GM18951 (cell line): ENCODE measurements at regions not wholly inside any gene's neighbourhood (a gene's known extent, or its start where the extent isn't known, plus 50 kb on each side); places are given as distances from the start of the nearest gene placed in this dataset.

Source experiments
- POLR2A ChIP-seq: IDR thresholded peaks from 4 replicates; pipeline ENCODE4 v1.6.1; 2011; ENCODE audit warnings: mild to moderate bottlenecking; ENCODE audit not compliant: insufficient read length, insufficient read depth; ENCODE audit errors: extremely low read depth
- in situ Hi-C: fragments of 300-500 bp; cut with MboI; formaldehyde crosslinking; loops from one replicate; pipeline ENCODE4 v1.12.0; 2022; ENCODE audit warnings: low sequenced_read_pairs, mixed read lengths, inconsistent platforms; ENCODE audit not compliant: unreplicated experiment

DNA sequence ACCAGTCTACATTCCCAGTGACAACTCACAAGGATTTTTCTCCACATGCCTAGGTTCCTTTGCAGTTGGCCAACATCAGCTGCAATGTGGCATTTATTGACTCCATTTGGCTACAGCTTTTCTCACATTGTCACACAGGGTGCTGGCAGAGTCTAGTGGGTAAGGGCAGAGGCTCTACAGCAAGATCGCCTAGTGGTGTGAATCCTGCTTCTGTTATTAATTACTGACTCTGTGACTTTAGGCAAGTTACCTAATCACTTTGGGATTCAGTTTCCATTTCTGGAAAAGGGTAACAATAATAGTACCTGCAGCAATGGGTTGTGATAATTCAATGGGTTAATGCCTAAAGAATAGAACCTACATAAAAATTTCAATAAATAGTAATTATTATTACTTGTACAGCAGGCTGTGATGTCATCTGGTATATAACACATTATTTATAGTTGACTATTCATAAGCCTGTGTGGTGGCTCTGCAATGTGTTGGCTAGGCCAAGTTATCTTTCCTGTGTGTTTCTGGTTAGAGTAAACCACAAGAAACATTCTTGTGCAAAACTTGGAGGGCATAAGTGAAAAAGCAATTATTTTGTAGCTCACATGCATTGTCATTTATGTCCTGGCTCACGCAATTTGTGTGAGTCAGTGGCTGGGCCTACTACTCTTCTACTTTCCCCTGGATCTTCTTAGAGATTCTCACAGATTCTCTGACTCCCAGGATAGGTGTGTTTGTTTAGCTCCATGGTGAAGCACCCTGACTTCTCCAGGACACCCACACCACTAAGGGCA, 59.5 kb downstream of the PTGS2 start:
- no peak for TF ChIP-seq POLR2A
- in situ Hi-C loops = no loop called here

DNA sequence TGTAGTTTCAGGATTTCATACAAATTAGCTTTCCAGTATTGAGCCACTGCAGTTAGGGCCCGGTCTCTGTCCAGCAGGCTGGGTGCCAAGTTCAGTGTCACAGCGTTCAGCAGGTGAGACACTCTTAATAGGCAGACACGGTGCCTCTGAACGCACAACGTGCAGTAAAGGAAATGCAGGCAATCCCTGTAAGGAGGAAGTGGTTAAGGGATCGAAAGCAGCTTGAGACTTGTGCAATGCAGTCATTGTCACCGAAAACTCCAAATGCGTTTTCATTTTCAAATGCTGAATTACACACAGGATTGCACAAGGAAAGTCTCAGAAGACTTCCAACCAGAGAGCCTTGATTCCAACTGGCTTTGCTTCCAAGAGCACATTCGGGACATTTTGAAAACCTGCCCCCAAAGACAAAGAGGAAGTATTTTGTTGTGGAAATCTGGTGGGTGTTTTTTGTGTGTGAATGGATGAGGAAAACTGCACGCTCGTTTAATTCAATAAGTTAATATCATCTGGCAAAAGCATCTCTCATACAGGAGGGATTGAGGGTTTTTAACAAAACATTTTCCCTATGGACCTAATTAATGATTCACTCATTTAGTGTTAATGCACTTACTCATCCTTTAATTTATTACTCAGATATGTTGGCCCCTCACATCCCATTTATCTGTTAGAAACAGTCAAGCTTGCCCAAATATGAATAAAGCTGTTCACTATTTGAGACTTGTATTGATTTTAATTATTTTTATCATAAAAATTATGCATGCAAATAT, 61.6 kb downstream of the PTGS2 start:
- in situ Hi-C loops = no loop called here
- no peak for TF ChIP-seq POLR2A

DNA sequence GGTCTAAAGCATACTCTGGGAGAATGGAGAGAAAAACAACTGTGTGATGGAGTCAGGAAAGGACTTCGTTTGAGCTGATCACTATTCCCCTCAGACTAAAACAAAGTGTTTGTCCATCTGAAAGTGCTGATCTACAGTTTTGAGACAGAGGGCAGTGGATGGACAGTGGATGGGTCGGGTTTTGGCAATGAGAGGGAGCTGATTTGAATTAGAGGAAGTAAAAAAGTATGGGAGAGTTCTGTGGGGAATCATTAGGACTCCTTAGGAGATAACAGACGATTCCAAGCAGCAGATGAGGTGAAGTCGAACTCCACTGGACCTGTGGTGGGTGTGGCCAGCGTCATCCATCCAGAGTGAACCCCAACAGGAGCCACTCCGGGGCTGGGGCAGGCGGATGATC, 62.3 kb downstream of the PTGS2 start:
- in situ Hi-C loops = no loop called here
- no peak for TF ChIP-seq POLR2A

DNA sequence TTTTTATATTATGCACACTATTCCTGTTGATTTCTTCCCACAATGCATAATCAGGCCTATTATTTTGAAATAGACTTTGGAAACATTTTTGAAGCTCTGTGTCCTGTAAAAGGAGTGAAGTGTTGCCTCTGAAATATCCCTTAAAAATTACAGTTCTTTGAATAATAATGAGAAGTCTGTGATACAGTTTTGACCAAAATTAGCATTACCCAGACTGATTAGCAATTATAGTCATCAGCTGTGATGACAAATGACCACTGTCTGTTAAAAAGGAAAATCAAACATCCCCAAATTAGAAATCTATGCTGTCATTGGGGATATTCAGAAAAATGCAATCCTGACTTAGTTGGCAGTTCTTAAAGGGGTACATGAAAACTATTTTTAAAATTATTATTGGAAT, 63.7 kb downstream of the PTGS2 start:
- in situ Hi-C loops = no loop called here

DNA sequence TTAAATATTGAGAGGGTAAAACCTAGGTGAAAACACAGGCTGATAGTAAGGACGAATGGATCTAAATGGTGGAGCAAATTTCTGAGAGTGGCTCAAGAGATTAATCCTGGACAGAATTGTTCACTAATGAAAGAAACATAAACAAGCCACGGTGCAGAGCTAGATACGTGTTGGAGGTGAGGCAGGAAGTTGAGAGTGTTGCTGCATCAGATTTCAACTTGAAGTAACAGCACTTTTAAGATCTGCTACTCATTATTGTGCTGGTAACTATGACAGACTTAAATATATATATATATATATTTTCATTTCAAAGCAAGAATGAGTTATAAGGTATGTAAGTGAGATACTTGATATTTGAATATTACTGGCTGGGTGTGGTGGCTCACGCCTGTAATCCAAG, 64.9 kb downstream of the PTGS2 start:
- in situ Hi-C loops = no loop called here

More for the DNA sequence above, 63.7 kb downstream of the PTGS2 start:
- no peak for TF ChIP-seq POLR2A

DNA sequence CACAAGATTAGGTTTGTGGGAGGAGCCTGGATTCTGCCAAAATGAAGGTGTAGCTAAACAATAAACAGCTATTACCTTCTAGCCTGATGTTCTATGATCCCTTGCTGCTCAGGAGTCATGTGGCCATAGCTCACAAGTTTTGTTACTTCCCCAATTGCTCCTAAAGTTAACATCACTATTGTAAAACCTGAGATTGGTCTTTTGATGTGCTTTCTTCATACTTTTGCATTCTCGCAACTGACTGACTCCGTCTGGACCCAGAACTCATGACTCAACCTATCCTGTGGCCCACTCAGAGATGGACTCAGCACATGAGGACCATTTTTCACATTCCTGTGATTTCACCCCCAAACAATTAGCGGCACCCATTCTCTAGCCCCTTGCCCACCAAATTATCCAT, 69.1 kb downstream of the PTGS2 start:
- in situ Hi-C loops = no loop called here
- no peak for TF ChIP-seq POLR2A

More for the DNA sequence above, 64.9 kb downstream of the PTGS2 start:
- TF ChIP-seq POLR2A = no peak

DNA sequence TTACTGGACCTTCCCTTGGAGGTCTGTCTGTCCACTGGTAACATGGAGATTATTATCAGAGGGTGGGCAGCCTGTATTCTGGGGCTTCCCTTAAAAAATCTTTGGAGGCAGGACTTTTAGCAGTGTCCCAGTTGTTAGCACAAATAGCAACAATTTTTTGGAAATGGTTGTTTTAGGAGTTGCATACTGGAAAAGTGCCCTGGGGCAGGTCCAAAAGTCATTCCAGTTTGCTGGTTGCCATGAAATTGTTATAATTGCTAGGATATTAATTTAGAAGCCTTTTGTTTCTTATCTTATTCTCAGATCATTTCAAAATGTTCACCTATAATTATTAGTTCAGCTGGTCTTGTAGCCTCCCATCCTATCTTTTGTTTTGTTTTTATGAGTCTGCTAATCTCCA, 71.0 kb downstream of the PTGS2 start:
- in situ Hi-C loops = loop anchor here (10.0 kb wide), 1 partner anchor 376 kb away; no protein-coding TSS in a partner anchor

DNA sequence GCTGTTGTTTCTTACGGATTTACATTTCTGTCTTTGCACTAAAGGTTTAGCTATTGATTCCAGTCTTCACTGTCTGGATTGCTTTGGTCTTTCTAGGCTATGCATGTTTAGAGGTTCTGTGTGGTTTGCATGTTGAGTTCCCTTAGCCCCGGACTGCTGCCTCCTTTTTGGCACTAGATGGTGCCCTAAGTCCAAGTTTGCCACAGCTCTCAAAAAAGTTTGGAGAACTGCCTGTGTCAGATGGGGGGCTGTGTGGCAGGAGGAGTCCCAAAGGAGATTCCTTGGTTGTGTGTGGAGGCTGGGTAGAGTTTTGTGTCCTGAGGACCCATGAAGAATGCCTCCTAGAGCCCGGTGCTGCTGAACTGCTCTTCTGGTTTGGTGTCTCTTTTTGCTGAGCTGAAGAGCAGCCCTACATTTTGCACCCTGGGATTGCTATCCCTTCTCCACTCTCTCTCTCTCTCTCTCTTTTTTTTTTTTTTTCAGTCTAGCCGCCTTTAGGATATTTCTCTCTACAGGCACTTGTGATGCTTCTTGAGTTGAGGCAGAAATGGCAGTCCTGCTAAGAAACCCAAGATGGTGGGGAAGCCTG, 74.4 kb downstream of the PTGS2 start:
- in situ Hi-C loops = loop anchor here (10.0 kb wide), 1 partner anchor 379 kb away; no protein-coding TSS in a partner anchor
- no peak for TF ChIP-seq POLR2A

More for the DNA sequence above, 71.0 kb downstream of the PTGS2 start:
- no peak for TF ChIP-seq POLR2A

DNA sequence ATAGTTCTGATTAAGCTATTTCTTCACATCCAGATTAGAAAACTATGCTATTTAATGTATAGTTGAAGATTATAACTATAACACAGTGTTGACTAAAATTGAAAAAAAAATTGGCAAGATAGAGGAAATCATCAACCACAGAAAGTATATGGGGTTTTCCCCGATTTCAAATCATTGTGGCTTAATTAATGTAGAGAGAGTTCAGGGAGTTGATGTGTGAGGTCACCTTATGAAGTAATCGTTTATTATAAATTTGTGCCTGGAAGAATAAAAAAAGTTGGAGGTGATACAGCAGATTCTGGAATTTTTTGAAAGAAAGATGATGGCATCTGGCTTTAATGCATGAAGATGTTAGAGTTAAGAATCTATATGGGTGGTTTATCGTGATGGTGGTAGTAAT, 84.3 kb downstream of the PTGS2 start:
- no peak for TF ChIP-seq POLR2A
- in situ Hi-C loops = loop anchor here (10.0 kb wide), 1 partner anchor 91 kb away; no protein-coding TSS in a partner anchor

DNA sequence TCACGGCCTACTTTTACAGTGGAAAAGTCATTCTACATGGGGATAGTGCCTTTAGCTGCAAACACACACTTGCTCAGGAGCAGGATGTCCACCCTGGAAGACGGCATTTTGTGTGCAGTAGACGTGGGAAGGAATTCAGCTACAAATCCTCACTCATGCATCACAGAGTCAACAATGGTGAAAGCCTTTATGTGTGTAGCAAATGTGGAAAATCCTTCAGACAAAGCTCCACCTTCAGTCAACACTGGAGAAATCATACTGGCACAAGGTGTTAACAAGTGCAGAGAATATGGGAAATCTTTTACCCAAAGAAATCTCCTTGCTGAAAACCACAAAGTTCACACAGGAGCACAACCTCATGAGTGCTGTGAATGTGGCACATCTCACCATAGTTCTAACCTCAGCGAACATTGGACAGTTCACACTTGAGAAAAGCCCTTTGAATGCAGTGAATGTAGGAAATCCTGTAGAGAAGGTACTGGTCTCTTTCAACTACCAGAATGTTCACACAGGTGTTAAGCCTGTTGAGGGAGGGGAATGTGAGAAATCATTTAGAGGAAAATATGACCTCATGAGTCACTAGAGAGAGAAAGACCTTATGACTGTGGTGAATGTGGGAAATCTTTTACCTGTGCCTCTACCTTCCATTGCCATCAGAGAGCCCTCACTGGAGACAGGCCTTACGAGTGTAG, 101.8 kb downstream of the PTGS2 start:
- in situ Hi-C loops = no loop called here
- TF ChIP-seq POLR2A = no peak

DNA sequence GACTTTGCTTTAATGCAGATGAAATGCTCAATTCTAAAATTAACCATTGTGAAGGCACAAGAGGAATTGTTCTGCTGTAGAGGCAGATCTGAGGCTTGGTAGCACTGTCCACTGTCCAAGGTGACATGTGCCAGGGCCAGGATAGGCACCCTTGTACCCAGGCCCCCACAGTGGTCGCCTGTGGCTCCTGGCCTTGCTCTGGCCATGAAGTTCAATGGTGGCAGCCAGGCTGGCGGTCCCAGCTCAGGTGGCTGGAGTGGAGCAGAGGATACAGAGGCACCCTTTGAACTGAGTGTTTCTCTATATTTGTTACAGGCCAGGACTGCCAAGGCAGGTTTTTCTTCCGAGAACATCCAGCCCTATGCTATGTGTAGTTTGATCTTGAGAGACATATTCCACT, 102.6 kb downstream of the PTGS2 start:
- in situ Hi-C loops = no loop called here
- TF ChIP-seq POLR2A = no peak

DNA sequence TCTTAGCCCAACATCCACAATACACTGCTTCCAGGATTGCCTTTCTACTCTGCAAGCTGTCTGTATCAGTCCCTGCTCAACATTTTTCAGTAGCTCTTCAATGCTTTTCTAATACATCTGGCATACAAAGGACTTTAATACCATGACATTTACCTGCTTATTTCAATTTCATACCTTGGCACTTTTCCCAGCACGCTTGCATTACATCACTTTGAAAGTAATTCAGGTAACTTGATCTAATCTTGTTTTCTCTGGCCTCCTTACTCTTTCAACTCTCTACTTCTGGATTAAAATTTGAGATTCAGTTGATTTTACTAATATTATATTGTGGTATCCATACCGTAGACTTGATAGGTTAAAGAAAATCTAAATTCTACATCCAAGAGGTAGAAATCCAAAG, 103.0 kb downstream of the PTGS2 start:
- in situ Hi-C loops = no loop called here
- TF ChIP-seq POLR2A = no peak

DNA sequence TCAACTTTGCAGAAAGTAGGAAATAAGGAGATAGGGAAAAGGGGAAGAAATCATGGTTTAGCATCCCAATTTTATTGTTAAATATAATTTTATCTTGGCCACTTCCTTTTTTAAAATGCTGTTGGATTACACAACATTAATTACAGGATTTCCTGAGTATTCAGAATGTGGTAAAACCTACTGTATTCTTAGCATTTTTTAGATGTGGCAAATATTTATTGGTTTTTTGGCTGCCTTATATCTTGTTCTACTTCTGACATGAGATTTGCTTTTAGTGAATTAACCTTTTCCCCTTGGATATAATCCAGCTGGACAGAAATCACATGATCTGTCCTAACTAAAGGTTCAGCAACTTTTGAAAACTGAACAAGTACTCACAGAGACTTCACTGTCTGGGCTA, 104.9 kb downstream of the PTGS2 start:
- in situ Hi-C loops = no loop called here
- TF ChIP-seq POLR2A = no peak

DNA sequence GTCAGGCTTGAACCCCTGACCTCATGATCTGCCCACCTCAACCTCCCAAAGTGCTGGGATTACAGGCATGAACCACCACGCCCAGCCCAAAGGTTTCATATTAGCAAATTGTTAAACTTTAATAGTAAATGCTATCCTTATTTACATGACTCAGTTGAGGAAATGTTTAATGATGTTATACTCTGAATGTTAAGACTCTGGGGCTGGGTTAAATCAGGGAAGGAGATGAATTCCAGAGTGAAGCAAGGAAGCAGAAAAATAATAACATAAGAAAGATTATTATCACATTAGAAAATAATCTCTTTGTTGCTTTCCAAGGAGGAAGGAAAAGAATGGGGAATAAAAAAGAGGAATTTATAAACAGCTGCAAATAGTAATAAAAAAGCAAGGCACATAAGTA, 105.3 kb downstream of the PTGS2 start:
- TF ChIP-seq POLR2A = no peak
- in situ Hi-C loops = no loop called here
